SK-N-SH (cell line): ENCODE measurements at regions not wholly inside any gene's neighbourhood (a gene's known extent, or its start where the extent isn't known, plus 50 kb on each side); places are given as distances from the start of the nearest gene placed in this dataset.
"Not testable (repeated sequence)": the region's sequence is repeated elsewhere in the genome, so short reads cannot be mapped to it uniquely, and the experiment has no call there.

ENCODE experiments used
- CTCF ChIA-PET: fragments of 300-600, 350-600 bp; formaldehyde crosslinking; extraction: SDS; loops from one replicate; lab custom pipeline; 2021; lab: Yijun Ruan, JAX
- POLR2A ChIA-PET: fragments of 350-600 bp; sonication (Branson Sonifier 250); formaldehyde crosslinking; extraction: SDS; loops from one replicate; lab custom pipeline; 2020; ENCODE audit warnings: antibody characterized with exemption, inconsistent platforms; lab: Yijun Ruan, JAX
- DNase-seq: peaks from one replicate; pipeline ENCODE4 v3.0.0; 2012
- H2AFZ ChIP-seq: fragments of 200-600 bp; sonication (generic); 2 replicates; pipeline ENCODE4 v1.8.1; 2016; ENCODE audit warnings: antibody characterized with exemption, mild to moderate bottlenecking, low read depth
- H3F3A ChIP-seq: fragments of 200-600 bp; sonication (generic); replicated peaks from 2 replicates; pipeline ENCODE3; 2016; ENCODE audit warnings: antibody characterized with exemption, mild to moderate bottlenecking; ENCODE audit not compliant: insufficient read depth
- H3K27ac ChIP-seq, 2 experiments: fragments of 200-500 bp in 1 of 2; fragments of 200-600 bp in 1 of 2; sonication (Bioruptor generic) in 1 of 2; sonication (generic), shearing (Covaris generic) in 1 of 2; 2 replicates each; pipeline versions ENCODE4 v1.5.1 to v1.6.1; 2014 to 2016; ENCODE audit warnings: low read depth in 2 of 2, inconsistent platforms in 1 of 2, low read length in 1 of 2, mild to moderate bottlenecking in 1 of 2, mixed read lengths in 1 of 2
- H3K27me3 ChIP-seq: fragments of 200-600 bp; sonication (generic), shearing (Covaris generic); 2 replicates; pipeline ENCODE4 v1.6.1; 2016; ENCODE audit warnings: mixed run types; ENCODE audit not compliant: insufficient read depth
- H3K36me3 ChIP-seq, 2 experiments: fragments of 200-500 bp in 1 of 2; fragments of 200-600 bp in 1 of 2; sonication (Bioruptor generic) in 1 of 2; sonication (generic) in 1 of 2; replicated peaks in 1 of 2; 2 replicates each; pipeline versions ENCODE3 to v1.5.1; 2014 to 2016; ENCODE audit warnings: low read length in 1 of 2, mild to moderate bottlenecking in 1 of 2; ENCODE audit not compliant: insufficient read depth in 2 of 2, control insufficient read depth in 1 of 2
- H3K4me1 ChIP-seq, 2 experiments: fragments of 200-500 bp in 1 of 2; fragments of 200-600 bp in 1 of 2; sonication (Bioruptor generic) in 1 of 2; sonication (generic), shearing (Covaris generic) in 1 of 2; 2 replicates each; pipeline versions ENCODE4 v1.5.1 to v1.6.1; 2014 to 2016; ENCODE audit warnings: low read depth in 1 of 2, low read length in 1 of 2, mixed run types in 1 of 2; ENCODE audit not compliant: insufficient read depth in 2 of 2, control insufficient read depth in 1 of 2
- H3K4me2 ChIP-seq: fragments of 200-600 bp; sonication (generic), shearing (Covaris generic); 2 replicates; pipeline ENCODE4 v1.6.1; 2017; ENCODE audit warnings: mixed run types
- H3K4me3 ChIP-seq, 2 experiments: fragments of 200-500 bp in 1 of 2; fragments of 200-600 bp in 1 of 2; sonication (Bioruptor generic) in 1 of 2; sonication (generic), shearing (Covaris generic) in 1 of 2; 2 replicates each; pipeline versions ENCODE4 v1.5.1 to v1.8.1; 2014 to 2016; ENCODE audit warnings: low read depth in 2 of 2, inconsistent platforms in 1 of 2, low read length in 1 of 2, mild to moderate bottlenecking in 1 of 2, mixed read lengths in 1 of 2, moderate library complexity in 1 of 2
- H3K79me2 ChIP-seq: fragments of 200-600 bp; sonication (generic); 2 replicates; pipeline ENCODE4 v1.8.1; 2017; ENCODE audit warnings: mild to moderate bottlenecking; ENCODE audit not compliant: insufficient read depth
- H3K9ac ChIP-seq: fragments of 200-600 bp; sonication (generic); 2 replicates; pipeline ENCODE4 v1.6.1; 2017; ENCODE audit warnings: mixed run types
- H3K9me2 ChIP-seq: fragments of 200-600 bp; sonication (generic); 2 replicates; pipeline ENCODE4 v1.6.1; 2017; ENCODE audit warnings: mixed run types
- H3K9me3 ChIP-seq: fragments of 200-600 bp; sonication (generic); 2 replicates; pipeline ENCODE4 v1.6.1; 2017; ENCODE audit warnings: mixed run types, mild to moderate bottlenecking, moderate library complexity
- H4K20me1 ChIP-seq: fragments of 200-600 bp; sonication (generic); 2 replicates; pipeline ENCODE4 v1.6.1; 2017; ENCODE audit warnings: mild to moderate bottlenecking, mixed run types; ENCODE audit not compliant: insufficient read depth
- ELF1 ChIP-seq: IDR thresholded peaks from 2 replicates; pipeline ENCODE4 v1.4.0; 2012
- FOSL2 ChIP-seq: IDR thresholded peaks from 2 replicates; pipeline ENCODE4 v1.4.0; 2012; ENCODE audit warnings: low read depth, mild to moderate bottlenecking, moderate library complexity, borderline replicate concordance
- FOXJ3 ChIP-seq: sonication (generic); formaldehyde crosslinking; IDR thresholded peaks from 2 replicates; pipeline ENCODE4 v1.5.1; 2020; ENCODE audit warnings: mild to moderate bottlenecking, missing genetic modification reagents
- MEF2A ChIP-seq: IDR thresholded peaks from 2 replicates; pipeline ENCODE4 v1.4.0; 2012; ENCODE audit warnings: low read depth, borderline replicate concordance
- MXI1 ChIP-seq: IDR thresholded peaks from 2 replicates; pipeline ENCODE4 v1.6.1; 2012; ENCODE audit warnings: mild to moderate bottlenecking, low read depth, low read length, improper control_type of control experiment
- NFIC ChIP-seq: IDR thresholded peaks from 2 replicates; pipeline ENCODE4 v1.4.0; 2012; ENCODE audit warnings: borderline replicate concordance
- NRF1 ChIP-seq: IDR thresholded peaks from 2 replicates; pipeline ENCODE4 v1.6.1; 2012; ENCODE audit warnings: low read depth, mild to moderate bottlenecking, low read length
- PBX3 ChIP-seq: IDR thresholded peaks from 2 replicates; pipeline ENCODE4; 2012
- TCF12 ChIP-seq: IDR thresholded peaks from 2 replicates; pipeline ENCODE4 v1.4.0; 2012
- TEAD4 ChIP-seq: IDR thresholded peaks from 2 replicates; pipeline ENCODE4 v1.4.0; 2012; ENCODE audit warnings: mild to moderate bottlenecking, borderline replicate concordance; ENCODE audit not compliant: insufficient read depth
- YY1 ChIP-seq: IDR thresholded peaks from 2 replicates; pipeline ENCODE4 v1.4.0; 2012; ENCODE audit warnings: low read depth, mild to moderate bottlenecking
- WGBS: methylation state at CpG from one replicate; pipeline ENCODE4 v1.1.6; 2017; ENCODE audit warnings: low lambda C conversion rate; 5-methylcytosine and 5-hydroxymethylcytosine counted together
- TF ChIP-seq, protein P1 (sequence below): fragments of 150-350 bp; IDR thresholded peaks from 2 replicates; pipeline ENCODE4 v1.6.1; 2017; ENCODE audit warnings: antibody characterized with exemption, low read length, low read depth, borderline replicate concordance
- TF ChIP-seq, protein P2 (sequence below): IDR thresholded peaks from 2 replicates; pipeline ENCODE4 v1.6.1; 2012; ENCODE audit warnings: mild to moderate bottlenecking, low read depth, low read length, moderate library complexity
- TF ChIP-seq, protein P3 (sequence below): IDR thresholded peaks from 2 replicates; pipeline ENCODE4 v1.4.0; 2012; ENCODE audit warnings: low read depth

DNA sequence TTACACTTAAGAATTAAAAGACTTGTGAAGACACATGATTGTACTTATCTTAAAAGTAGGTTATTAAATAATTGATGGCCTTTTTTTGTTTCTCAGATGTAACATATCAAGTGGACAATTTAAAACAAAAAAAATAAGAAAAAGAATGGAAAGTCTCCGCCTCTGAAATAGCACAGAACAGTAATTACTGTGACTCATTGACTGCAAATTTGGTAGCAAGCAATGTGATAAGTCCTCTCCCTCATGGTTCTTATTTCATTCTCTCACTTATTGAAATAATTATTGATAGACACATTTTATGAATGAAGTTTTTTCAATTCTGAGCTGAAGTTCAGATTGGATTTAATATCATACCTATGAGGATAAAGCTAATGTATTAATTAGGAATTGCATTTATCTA, 717.9 kb upstream of the LUZP2 start (continued):
- TF ChIP-seq PBX3 = no peak
- TF ChIP-seq NRF1 = no peak

GRCh38 chr11:23780231-23780630, 716.6 kb upstream of the LUZP2 start:
- Histone ChIP-seq H3K27ac (no peak overlapping the region), H3K4me1 (no peaks in the 10 kb centered on the region; a peak in 1 of 4 replicates)

DNA sequence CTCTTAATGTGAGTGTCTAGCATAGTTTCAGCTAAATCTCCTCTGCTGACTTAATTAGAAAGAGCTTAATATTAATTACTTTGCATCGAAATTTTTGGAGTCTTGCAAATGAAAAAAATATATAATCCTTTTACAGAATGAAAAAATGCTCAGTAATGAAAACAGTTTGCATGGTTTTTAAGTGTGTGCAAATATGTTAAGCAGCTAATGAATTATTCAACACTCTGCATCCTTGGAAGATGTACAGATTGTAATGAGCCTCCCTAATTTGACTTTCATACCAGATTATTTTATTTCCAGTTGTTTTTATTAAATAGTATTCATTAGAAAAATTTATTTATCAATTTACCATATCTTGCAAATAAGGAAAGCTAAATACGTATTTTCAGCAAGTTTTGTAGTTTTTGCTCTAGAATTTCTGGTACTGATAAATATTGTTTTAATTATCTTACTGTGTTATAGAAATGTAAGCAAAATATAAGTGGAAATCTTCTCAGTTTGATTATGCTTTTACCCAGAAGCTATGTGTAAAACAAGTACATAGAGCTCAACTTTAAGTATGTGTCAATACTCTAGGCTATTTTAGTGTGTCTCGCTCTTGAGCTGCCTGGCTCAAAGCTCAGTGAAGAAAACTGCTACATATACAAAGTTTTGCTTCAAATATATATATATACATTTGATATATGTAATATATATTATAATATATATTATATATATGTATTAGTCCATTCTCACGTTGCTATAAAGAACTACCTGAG, 714.9 kb upstream of the LUZP2 start:
- no peaks in the 10 kb centered on the region for H4K20me1 ChIP-seq
- WGBS = 58% methylated on average over 4 of the region's 4 CpGs
- H3K4me2 ChIP-seq = no peak overlapping the region
- DNase-seq = no peak
- no peak for TF ChIP-seq ELF1
- no peak for TF ChIP-seq TCF12
- TF ChIP-seq YY1 = no peak
- no peak for TF ChIP-seq FOXJ3 (CRISPR knock-in tag)
- no peak for TF ChIP-seq NFIC
- TF ChIP-seq, protein P1, sequence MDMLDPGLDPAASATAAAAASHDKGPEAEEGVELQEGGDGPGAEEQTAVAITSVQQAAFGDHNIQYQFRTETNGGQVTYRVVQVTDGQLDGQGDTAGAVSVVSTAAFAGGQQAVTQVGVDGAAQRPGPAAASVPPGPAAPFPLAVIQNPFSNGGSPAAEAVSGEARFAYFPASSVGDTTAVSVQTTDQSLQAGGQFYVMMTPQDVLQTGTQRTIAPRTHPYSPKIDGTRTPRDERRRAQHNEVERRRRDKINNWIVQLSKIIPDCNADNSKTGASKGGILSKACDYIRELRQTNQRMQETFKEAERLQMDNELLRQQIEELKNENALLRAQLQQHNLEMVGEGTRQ = no peak
- TF ChIP-seq, protein P2, sequence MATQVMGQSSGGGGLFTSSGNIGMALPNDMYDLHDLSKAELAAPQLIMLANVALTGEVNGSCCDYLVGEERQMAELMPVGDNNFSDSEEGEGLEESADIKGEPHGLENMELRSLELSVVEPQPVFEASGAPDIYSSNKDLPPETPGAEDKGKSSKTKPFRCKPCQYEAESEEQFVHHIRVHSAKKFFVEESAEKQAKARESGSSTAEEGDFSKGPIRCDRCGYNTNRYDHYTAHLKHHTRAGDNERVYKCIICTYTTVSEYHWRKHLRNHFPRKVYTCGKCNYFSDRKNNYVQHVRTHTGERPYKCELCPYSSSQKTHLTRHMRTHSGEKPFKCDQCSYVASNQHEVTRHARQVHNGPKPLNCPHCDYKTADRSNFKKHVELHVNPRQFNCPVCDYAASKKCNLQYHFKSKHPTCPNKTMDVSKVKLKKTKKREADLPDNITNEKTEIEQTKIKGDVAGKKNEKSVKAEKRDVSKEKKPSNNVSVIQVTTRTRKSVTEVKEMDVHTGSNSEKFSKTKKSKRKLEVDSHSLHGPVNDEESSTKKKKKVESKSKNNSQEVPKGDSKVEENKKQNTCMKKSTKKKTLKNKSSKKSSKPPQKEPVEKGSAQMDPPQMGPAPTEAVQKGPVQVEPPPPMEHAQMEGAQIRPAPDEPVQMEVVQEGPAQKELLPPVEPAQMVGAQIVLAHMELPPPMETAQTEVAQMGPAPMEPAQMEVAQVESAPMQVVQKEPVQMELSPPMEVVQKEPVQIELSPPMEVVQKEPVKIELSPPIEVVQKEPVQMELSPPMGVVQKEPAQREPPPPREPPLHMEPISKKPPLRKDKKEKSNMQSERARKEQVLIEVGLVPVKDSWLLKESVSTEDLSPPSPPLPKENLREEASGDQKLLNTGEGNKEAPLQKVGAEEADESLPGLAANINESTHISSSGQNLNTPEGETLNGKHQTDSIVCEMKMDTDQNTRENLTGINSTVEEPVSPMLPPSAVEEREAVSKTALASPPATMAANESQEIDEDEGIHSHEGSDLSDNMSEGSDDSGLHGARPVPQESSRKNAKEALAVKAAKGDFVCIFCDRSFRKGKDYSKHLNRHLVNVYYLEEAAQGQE = no peak
- TF ChIP-seq MXI1 = no peak
- no peak for TF ChIP-seq MEF2A
- TF ChIP-seq, protein P3, sequence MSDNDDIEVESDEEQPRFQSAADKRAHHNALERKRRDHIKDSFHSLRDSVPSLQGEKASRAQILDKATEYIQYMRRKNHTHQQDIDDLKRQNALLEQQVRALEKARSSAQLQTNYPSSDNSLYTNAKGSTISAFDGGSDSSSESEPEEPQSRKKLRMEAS = no peak
- TF ChIP-seq, all 33 proteins: peak for 0
- Histone ChIP-seq H3K9ac (no peak overlapping the region), H3K4me3 (no peak overlapping the region), H3K9me3 (no peaks in the 10 kb centered on the region), H3K27me3 (no peaks in the 10 kb centered on the region), H3F3A (no peaks in the 10 kb centered on the region), H2AFZ (no peak overlapping the region), H3K9me2 (no peaks in the 10 kb centered on the region), H3K4me1 (no peaks in the 10 kb centered on the region; a peak in 1 of 4 replicates), H3K79me2 (no peaks in the 10 kb centered on the region), H3K36me3 (no peaks in the 10 kb centered on the region), H3K27ac (no peak overlapping the region)
- ChIA-PET POLR2A (no interaction called here), CTCF (no interaction called here)

More at GRCh38 chr11:23780231-23780630, 716.6 kb upstream of the LUZP2 start:
- Histone ChIP-seq H2AFZ (no peak overlapping the region), H3K27me3 (no peaks in the 10 kb centered on the region), H3K9me3 (no peaks in the 10 kb centered on the region), H3K79me2 (no peaks in the 10 kb centered on the region), H3K9me2 (no peaks in the 10 kb centered on the region), H3K4me3 (no peak overlapping the region), H3K36me3 (no peaks in the 10 kb centered on the region), H3K9ac (no peak overlapping the region)
- POLR2A ChIA-PET = no interaction called here
- TF ChIP-seq NFIC (no peak), TEAD4 (no peak), FOSL2 (no peak)
- TF ChIP-seq, all 33 proteins: peak for 0
- H3K4me2 ChIP-seq = no peak overlapping the region
- no peak for DNase-seq
- no peaks in the 10 kb centered on the region for H3F3A ChIP-seq
- no peaks in the 10 kb centered on the region for H4K20me1 ChIP-seq
- CTCF ChIA-PET = no interaction called here

DNA sequence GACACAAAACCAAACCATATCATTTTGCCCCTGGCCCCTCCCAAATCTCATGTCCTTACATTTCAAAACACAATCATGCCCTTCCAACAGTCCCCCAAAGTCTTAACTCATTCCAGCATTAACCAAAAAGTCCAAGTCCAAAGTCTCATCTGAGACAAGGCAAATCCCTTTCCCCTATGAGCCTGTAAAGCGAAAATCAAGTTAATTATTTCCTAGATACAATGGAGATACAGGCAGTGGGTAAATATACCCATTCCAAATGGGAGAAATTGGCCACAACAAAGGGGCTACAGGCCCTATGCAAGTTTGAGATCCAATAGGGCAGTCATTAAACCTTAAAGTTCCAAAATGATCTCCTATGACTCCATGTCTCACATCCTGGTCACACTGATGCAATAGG, 709.9 kb upstream of the LUZP2 start:
- H3K9ac ChIP-seq, H3K79me2 ChIP-seq, H3K4me1 ChIP-seq, H3K4me2 ChIP-seq, H3F3A ChIP-seq, H3K9me3 ChIP-seq, H3K36me3 ChIP-seq, H3K4me3 ChIP-seq, H4K20me1 ChIP-seq, POLR2A ChIA-PET, CTCF ChIA-PET, H2AFZ ChIP-seq, H3K27me3 ChIP-seq, H3K27ac ChIP-seq, DNase-seq, H3K9me2 ChIP-seq: not testable (repeated sequence)
- WGBS = 28% methylated on average over 1 of the region's 1 CpG
